ENCODE measurements at regions not wholly inside any gene's neighbourhood (a gene's known extent, or its start where the extent isn't known, plus 50 kb on each side); places are given as distances from the start of the nearest gene placed in this dataset.

DNA sequence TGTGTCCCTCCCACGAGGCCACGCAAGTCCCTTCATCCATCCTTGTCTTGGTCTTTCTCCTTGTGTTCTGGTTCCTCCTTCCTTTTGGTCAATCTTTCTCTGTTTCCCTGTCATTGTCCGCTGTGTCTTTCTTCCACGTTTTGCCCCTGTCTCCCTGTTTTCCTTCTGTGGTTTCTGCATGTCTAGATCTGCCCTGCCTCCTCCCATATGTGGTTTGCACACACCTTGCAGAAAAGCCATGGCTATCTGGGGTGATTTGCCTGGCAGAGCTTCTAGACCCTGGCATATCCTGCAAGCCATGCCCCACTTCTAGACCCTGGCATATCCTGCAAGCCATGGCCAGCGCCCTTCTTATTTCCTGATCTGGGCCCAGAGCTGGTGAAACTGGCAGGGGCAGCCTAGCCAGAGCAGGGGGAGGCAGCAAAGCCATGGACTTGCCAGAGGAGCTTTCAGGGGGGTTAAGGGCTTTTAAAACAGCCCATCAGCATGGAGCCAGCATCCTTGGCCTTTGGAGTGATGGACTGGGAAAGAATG lies 131.6 kb upstream of the NECTIN1 start:
- H3K9ac ChIP-seq (ENCODE audit: low read depth in 1 of 2, low read length in 2 of 2): no peak overlapping the region
- H3K27me3 ChIP-seq (ENCODE audit: control insufficient read depth in 4 of 4, insufficient read depth in 4 of 4, low read length in 3 of 4): no peaks in the 10 kb centered on the region
- WGBS: 85% methylated on average over 5 of the region's 5 CpGs
- no peaks in the 10 kb centered on the region for H3K36me3 ChIP-seq (ENCODE audit: control insufficient read depth in 4 of 4, insufficient read depth in 3 of 4, low read depth in 1 of 4, low read length in 3 of 4)
- H3K27ac ChIP-seq (ENCODE audit: low read depth in 1 of 2, low read length in 2 of 2): no peak overlapping the region
- H3K9me3 ChIP-seq (ENCODE audit: control insufficient read depth in 4 of 4, low read length in 3 of 4): no peaks in the 10 kb centered on the region
- no peak for TF ChIP-seq FOXA1 (IDR thresholded peaks at IDR 0.05)
- no peak for TF ChIP-seq GABPA (IDR thresholded peaks at IDR 0.05 in 1 of 2, conservative IDR thresholded peaks at IDR 0.05 in 1 of 2)
- no peak for TF ChIP-seq YY1 (IDR thresholded peaks at IDR 0.05)
- TF ChIP-seq, protein P1, sequence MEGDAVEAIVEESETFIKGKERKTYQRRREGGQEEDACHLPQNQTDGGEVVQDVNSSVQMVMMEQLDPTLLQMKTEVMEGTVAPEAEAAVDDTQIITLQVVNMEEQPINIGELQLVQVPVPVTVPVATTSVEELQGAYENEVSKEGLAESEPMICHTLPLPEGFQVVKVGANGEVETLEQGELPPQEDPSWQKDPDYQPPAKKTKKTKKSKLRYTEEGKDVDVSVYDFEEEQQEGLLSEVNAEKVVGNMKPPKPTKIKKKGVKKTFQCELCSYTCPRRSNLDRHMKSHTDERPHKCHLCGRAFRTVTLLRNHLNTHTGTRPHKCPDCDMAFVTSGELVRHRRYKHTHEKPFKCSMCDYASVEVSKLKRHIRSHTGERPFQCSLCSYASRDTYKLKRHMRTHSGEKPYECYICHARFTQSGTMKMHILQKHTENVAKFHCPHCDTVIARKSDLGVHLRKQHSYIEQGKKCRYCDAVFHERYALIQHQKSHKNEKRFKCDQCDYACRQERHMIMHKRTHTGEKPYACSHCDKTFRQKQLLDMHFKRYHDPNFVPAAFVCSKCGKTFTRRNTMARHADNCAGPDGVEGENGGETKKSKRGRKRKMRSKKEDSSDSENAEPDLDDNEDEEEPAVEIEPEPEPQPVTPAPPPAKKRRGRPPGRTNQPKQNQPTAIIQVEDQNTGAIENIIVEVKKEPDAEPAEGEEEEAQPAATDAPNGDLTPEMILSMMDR (IDR thresholded peaks at IDR 0.05; ENCODE audit: low read depth, low read length, missing input control): no peak
- no peak for TF ChIP-seq HNF4A (conservative IDR thresholded peaks at IDR 0.05)
- TF ChIP-seq SP1 (IDR thresholded peaks at IDR 0.05): no peak
- TF ChIP-seq, protein P2, sequence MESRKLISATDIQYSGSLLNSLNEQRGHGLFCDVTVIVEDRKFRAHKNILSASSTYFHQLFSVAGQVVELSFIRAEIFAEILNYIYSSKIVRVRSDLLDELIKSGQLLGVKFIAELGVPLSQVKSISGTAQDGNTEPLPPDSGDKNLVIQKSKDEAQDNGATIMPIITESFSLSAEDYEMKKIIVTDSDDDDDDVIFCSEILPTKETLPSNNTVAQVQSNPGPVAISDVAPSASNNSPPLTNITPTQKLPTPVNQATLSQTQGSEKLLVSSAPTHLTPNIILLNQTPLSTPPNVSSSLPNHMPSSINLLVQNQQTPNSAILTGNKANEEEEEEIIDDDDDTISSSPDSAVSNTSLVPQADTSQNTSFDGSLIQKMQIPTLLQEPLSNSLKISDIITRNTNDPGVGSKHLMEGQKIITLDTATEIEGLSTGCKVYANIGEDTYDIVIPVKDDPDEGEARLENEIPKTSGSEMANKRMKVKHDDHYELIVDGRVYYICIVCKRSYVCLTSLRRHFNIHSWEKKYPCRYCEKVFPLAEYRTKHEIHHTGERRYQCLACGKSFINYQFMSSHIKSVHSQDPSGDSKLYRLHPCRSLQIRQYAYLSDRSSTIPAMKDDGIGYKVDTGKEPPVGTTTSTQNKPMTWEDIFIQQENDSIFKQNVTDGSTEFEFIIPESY (IDR thresholded peaks at IDR 0.05): no peak
- TF ChIP-seq EGR1 (IDR thresholded peaks at IDR 0.05; ENCODE audit: low read depth in 2 of 2): no peak
- TF ChIP-seq TAF1 (conservative IDR thresholded peaks at IDR 0.05): no peak
- TF ChIP-seq, protein P3, sequence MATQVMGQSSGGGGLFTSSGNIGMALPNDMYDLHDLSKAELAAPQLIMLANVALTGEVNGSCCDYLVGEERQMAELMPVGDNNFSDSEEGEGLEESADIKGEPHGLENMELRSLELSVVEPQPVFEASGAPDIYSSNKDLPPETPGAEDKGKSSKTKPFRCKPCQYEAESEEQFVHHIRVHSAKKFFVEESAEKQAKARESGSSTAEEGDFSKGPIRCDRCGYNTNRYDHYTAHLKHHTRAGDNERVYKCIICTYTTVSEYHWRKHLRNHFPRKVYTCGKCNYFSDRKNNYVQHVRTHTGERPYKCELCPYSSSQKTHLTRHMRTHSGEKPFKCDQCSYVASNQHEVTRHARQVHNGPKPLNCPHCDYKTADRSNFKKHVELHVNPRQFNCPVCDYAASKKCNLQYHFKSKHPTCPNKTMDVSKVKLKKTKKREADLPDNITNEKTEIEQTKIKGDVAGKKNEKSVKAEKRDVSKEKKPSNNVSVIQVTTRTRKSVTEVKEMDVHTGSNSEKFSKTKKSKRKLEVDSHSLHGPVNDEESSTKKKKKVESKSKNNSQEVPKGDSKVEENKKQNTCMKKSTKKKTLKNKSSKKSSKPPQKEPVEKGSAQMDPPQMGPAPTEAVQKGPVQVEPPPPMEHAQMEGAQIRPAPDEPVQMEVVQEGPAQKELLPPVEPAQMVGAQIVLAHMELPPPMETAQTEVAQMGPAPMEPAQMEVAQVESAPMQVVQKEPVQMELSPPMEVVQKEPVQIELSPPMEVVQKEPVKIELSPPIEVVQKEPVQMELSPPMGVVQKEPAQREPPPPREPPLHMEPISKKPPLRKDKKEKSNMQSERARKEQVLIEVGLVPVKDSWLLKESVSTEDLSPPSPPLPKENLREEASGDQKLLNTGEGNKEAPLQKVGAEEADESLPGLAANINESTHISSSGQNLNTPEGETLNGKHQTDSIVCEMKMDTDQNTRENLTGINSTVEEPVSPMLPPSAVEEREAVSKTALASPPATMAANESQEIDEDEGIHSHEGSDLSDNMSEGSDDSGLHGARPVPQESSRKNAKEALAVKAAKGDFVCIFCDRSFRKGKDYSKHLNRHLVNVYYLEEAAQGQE (IDR thresholded peaks at IDR 0.05): no peak
- TF ChIP-seq RAD21 (IDR thresholded peaks at IDR 0.05): no peak
- no peak for TF ChIP-seq JUND (IDR thresholded peaks at IDR 0.05)
- TF ChIP-seq, protein P4, sequence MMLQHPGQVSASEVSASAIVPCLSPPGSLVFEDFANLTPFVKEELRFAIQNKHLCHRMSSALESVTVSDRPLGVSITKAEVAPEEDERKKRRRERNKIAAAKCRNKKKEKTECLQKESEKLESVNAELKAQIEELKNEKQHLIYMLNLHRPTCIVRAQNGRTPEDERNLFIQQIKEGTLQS (IDR thresholded peaks at IDR 0.05): no peak
- TF ChIP-seq, protein P5, sequence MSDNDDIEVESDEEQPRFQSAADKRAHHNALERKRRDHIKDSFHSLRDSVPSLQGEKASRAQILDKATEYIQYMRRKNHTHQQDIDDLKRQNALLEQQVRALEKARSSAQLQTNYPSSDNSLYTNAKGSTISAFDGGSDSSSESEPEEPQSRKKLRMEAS (IDR thresholded peaks at IDR 0.05): no peak
- no peak for DNase-seq (ENCODE audit: low spot score)
- no peaks in the 10 kb centered on the region for H3K4me1 ChIP-seq (ENCODE audit: control insufficient read depth in 4 of 4, insufficient read depth in 4 of 4, low read length in 3 of 4)
- no peak overlapping the region for H3K4me3 ChIP-seq (ENCODE audit: low read depth in 1 of 3, low read length in 3 of 3)

DNA sequence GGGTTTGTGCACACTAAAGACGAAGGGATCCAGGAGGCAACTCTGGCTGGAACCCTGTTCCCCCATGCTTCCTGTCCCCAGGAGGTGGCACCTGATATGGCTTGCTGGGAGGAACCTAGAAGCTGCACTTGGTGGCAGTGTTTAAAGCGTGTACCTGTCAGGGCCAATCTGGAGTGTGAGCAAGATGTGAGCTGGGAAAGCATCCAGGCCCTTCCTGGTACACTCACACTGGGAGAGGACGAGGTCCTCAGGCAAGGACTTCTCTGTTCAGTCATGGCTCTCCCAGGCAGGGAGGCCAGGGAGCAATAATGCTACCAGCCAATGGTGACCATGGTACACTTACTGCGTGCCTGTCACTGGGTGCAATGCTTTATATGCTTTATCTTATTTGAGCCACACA lies 130.7 kb upstream of the NECTIN1 start:
- no peak for TF ChIP-seq FOXA1 (IDR thresholded peaks at IDR 0.05)
- peaks cover 0 to 4% (median 0%) of the 10 kb centered on the region in 4 donors for H3K4me1 ChIP-seq (ENCODE audit: control insufficient read depth in 4 of 4, insufficient read depth in 4 of 4, low read length in 3 of 4)
- H3K36me3 ChIP-seq (ENCODE audit: control insufficient read depth in 4 of 4, insufficient read depth in 3 of 4, low read depth in 1 of 4, low read length in 3 of 4): no peaks in the 10 kb centered on the region
- WGBS: 93% methylated on average over 4 of the region's 4 CpGs
- DNase-seq (ENCODE audit: low spot score): no peak
- H3K4me3 ChIP-seq (ENCODE audit: low read depth in 1 of 3, low read length in 3 of 3): no peak overlapping the region
- H3K9me3 ChIP-seq (ENCODE audit: control insufficient read depth in 4 of 4, low read length in 3 of 4): no peaks in the 10 kb centered on the region
- H3K27me3 ChIP-seq (ENCODE audit: control insufficient read depth in 4 of 4, insufficient read depth in 4 of 4, low read length in 3 of 4): no peaks in the 10 kb centered on the region
- H3K9ac ChIP-seq (ENCODE audit: low read depth in 1 of 2, low read length in 2 of 2): no peak overlapping the region
- H3K27ac ChIP-seq (ENCODE audit: low read depth in 1 of 2, low read length in 2 of 2): no peak overlapping the region

All from liver (tissue), 8 donors.